H1 (cell line): ENCODE measurements at regions not wholly inside any gene's neighbourhood (a gene's known extent, or its start where the extent isn't known, plus 50 kb on each side); places are given as distances from the start of the nearest gene placed in this dataset.

ENCODE experiments used
- CTCF ChIA-PET: fragments of 300-600 bp; sonication (Branson Sonifier 250); formaldehyde crosslinking; loops from one replicate; lab custom pipeline; 2021; ENCODE audit not compliant: partially characterized antibody; lab: Charles Lee
- POLR2A ChIA-PET: fragments of 300-600 bp; sonication (Branson Sonifier 250); formaldehyde crosslinking; loops from one replicate; lab custom pipeline; 2021; ENCODE audit warnings: inconsistent platforms; ENCODE audit not compliant: partially characterized antibody; lab: Charles Lee
- DNase-seq, 2 experiments: peaks; one replicate each; pipeline versions ENCODE4 v3.0.0 to v3.0.0-alpha.2; 2010 to 2022; ENCODE audit warnings: low spot score in 2 of 2, low read depth in 1 of 2, mixed read lengths in 1 of 2
- FAIRE-seq: peaks from 2 replicates; lab custom pipeline; 2011; peaks lifted over from hg19 to GRCh38; lab: Jason Lieb, UNC
- H2AFZ ChIP-seq: 2 replicates; pipeline ENCODE4 v1.8.1; 2012; ENCODE audit warnings: low read length, inconsistent platforms
- H2AK5ac ChIP-seq: 2 replicates; pipeline ENCODE4 v1.6.1; 2013; ENCODE audit warnings: low read depth, low read length
- H2BK120ac ChIP-seq: replicated peaks from 2 replicates; pipeline ENCODE3; 2013; ENCODE audit warnings: low read depth, low read length, inconsistent platforms
- H2BK12ac ChIP-seq: 2 replicates; pipeline ENCODE4 v1.6.1; 2013; ENCODE audit warnings: low read depth, low read length
- H2BK15ac ChIP-seq: 2 replicates; pipeline ENCODE4 v1.6.1; 2013; ENCODE audit warnings: low read length
- H2BK20ac ChIP-seq: 2 replicates; pipeline ENCODE4 v1.6.1; 2013; ENCODE audit warnings: low read length
- H2BK5ac ChIP-seq: 2 replicates; pipeline ENCODE4 v1.6.1; 2013; ENCODE audit warnings: low read depth, low read length
- H3K14ac ChIP-seq: 2 replicates; pipeline ENCODE4 v1.6.1; 2013; ENCODE audit warnings: inconsistent platforms; ENCODE audit not compliant: insufficient read length
- H3K18ac ChIP-seq: 2 replicates; pipeline ENCODE4 v1.6.1; 2013; ENCODE audit warnings: low read length; ENCODE audit errors: extremely low read depth
- H3K23ac ChIP-seq: 2 replicates; pipeline ENCODE4 v1.6.1; 2013; ENCODE audit warnings: inconsistent platforms; ENCODE audit not compliant: insufficient read length
- H3K23me2 ChIP-seq: 2 replicates; pipeline ENCODE4 v1.6.1; 2013; ENCODE audit warnings: low read depth, low read length
- H3K27ac ChIP-seq: 2 replicates; pipeline ENCODE4 v1.6.1; 2011; ENCODE audit warnings: low read depth, low read length, inconsistent platforms
- H3K27me3 ChIP-seq, 4 experiments: replicated peaks in 1 of 4; 1 replicate in 1 of 4; 2 replicates in 3 of 4; pipeline versions ENCODE4 v1.6.1 to v1.8.1; 2011 to 2013; ENCODE audit warnings: low read length in 3 of 4, mild to moderate bottlenecking in 3 of 4, inconsistent platforms in 2 of 4, mixed read lengths in 2 of 4, moderate library complexity in 1 of 4; ENCODE audit not compliant: control insufficient read depth in 3 of 4, insufficient read depth in 3 of 4; ENCODE audit errors: extremely low read depth in 1 of 4
- H3K36me3 ChIP-seq, 4 experiments: 2 replicates each; pipeline versions ENCODE4 v1.6.1 to v1.8.1; 2011 to 2013; ENCODE audit warnings: mild to moderate bottlenecking in 4 of 4, low read length in 3 of 4, moderate library complexity in 2 of 4, control low read depth in 1 of 4, inconsistent platforms in 1 of 4; ENCODE audit not compliant: insufficient read depth in 4 of 4, control insufficient read depth in 2 of 4
- H3K4ac ChIP-seq: replicated peaks from 2 replicates; pipeline ENCODE3; 2013; ENCODE audit warnings: low read length, low read depth, mixed read lengths, inconsistent platforms; ENCODE audit not compliant: insufficient read length
- H3K4me1 ChIP-seq, 4 experiments: replicated peaks in 1 of 4; 1 replicate in 1 of 4; 2 replicates in 3 of 4; pipeline versions ENCODE4 v1.6.1 to v1.8.1; 2011 to 2013; ENCODE audit warnings: low read length in 3 of 4, inconsistent platforms in 2 of 4, mixed read lengths in 1 of 4; ENCODE audit not compliant: insufficient read depth in 4 of 4, control insufficient read depth in 3 of 4
- H3K4me2 ChIP-seq, 2 experiments: 2 replicates each; pipeline versions ENCODE4 v1.6.1 to v1.8.1; 2011 to 2013; ENCODE audit warnings: low read depth in 2 of 2, low read length in 2 of 2, control low read depth in 1 of 2, inconsistent platforms in 1 of 2, mild to moderate bottlenecking in 1 of 2; ENCODE audit not compliant: insufficient read depth in 1 of 2
- H3K4me3 ChIP-seq, 4 experiments: fragments of 200-600, 300-600 bp in 1 of 4; sonication (generic), shearing (Covaris generic), sonication (Bioruptor Twin) in 1 of 4; 2 replicates each; pipeline versions ENCODE4 v1.5.1 to v1.8.1; 2011 to 2016; ENCODE audit warnings: low read length in 4 of 4, low read depth in 3 of 4, control low read depth in 2 of 4, inconsistent platforms in 2 of 4, mild to moderate bottlenecking in 2 of 4, mixed read lengths in 1 of 4, moderate library complexity in 1 of 4; ENCODE audit not compliant: insufficient read depth in 2 of 4; ENCODE audit errors: extremely low read depth in 1 of 4
- H3K56ac ChIP-seq: replicated peaks from 2 replicates; pipeline ENCODE3; 2013; ENCODE audit warnings: low read depth, mild to moderate bottlenecking, mixed read lengths, low read length, inconsistent platforms; ENCODE audit not compliant: insufficient read length
- H3K79me1 ChIP-seq: 2 replicates; pipeline ENCODE4 v1.6.1; 2013; ENCODE audit warnings: low read depth, low read length, control low read depth
- H3K79me2 ChIP-seq, 2 experiments: 2 replicates each; pipeline versions ENCODE4 v1.6.1 to v1.8.1; 2012 to 2013; ENCODE audit warnings: low read length in 2 of 2, mild to moderate bottlenecking in 2 of 2, inconsistent platforms in 1 of 2; ENCODE audit not compliant: insufficient read depth in 2 of 2, control insufficient read depth in 1 of 2
- H3K9ac ChIP-seq, 4 experiments: replicated peaks in 1 of 4; 1 replicate in 1 of 4; 2 replicates in 3 of 4; pipeline versions ENCODE4 v1.6.1 to v1.8.1; 2011 to 2013; ENCODE audit warnings: low read depth in 3 of 4, low read length in 3 of 4, control low read depth in 2 of 4, mild to moderate bottlenecking in 2 of 4, moderate library complexity in 2 of 4, inconsistent platforms in 1 of 4; ENCODE audit errors: extremely low read depth in 1 of 4
- H3K9me3 ChIP-seq, 2 experiments: 2 replicates each; pipeline versions ENCODE4 v1.6.1 to v1.8.1; 2012 to 2013; ENCODE audit warnings: mild to moderate bottlenecking in 2 of 2, moderate library complexity in 2 of 2, control low read depth in 1 of 2, inconsistent platforms in 1 of 2, low read depth in 1 of 2, low read length in 1 of 2, mixed read lengths in 1 of 2; ENCODE audit not compliant: insufficient read depth in 2 of 2
- H4K20me1 ChIP-seq, 2 experiments: replicated peaks in 1 of 2; 2 replicates each; pipeline versions ENCODE3 to v1.8.1; 2011 to 2013; ENCODE audit warnings: inconsistent platforms in 2 of 2, low read length in 2 of 2, mild to moderate bottlenecking in 1 of 2; ENCODE audit not compliant: insufficient read depth in 2 of 2, control insufficient read depth in 1 of 2
- H4K5ac ChIP-seq: 2 replicates; pipeline ENCODE4 v1.6.1; 2013; ENCODE audit warnings: low read length, low read depth, mixed read lengths, inconsistent platforms; ENCODE audit not compliant: insufficient read length
- H4K8ac ChIP-seq: 2 replicates; pipeline ENCODE4 v1.8.0; 2013; ENCODE audit warnings: mild to moderate bottlenecking, moderate library complexity, low read length, inconsistent platforms; ENCODE audit not compliant: insufficient read depth; ENCODE audit errors: extremely low read depth
- H4K91ac ChIP-seq: replicated peaks from 2 replicates; pipeline ENCODE3; 2013; ENCODE audit warnings: low read length, mixed read lengths, inconsistent platforms; ENCODE audit not compliant: insufficient read length
- PHF8 ChIP-seq: fragments of 200-600 bp; sonication (generic); conservative IDR thresholded peaks from 2 replicates; pipeline ENCODE4 v1.7.1; 2012; ENCODE audit warnings: low read depth, mild to moderate bottlenecking, inconsistent platforms, low read length, moderate library complexity
- WGBS, 2 experiments: shearing (Covaris generic) in 1 of 2; methylation state at CpG; one replicate each; pipeline versions ENCODE4 v1.1.6 to v1.1.7; 2013 to 2015; ENCODE audit warnings: low lambda C conversion rate in 2 of 2, mixed read lengths in 2 of 2, inconsistent platforms in 1 of 2, low coverage in 1 of 2, missing lambda C conversion rate in 1 of 2; ENCODE audit not compliant: insufficient replicate concordance in 2 of 2, insufficient coverage in 1 of 2, insufficient read length in 1 of 2; ENCODE audit errors: extremely low coverage in 1 of 2, missing lambda C conversion rate in 1 of 2; 5-methylcytosine and 5-hydroxymethylcytosine counted together

DNA sequence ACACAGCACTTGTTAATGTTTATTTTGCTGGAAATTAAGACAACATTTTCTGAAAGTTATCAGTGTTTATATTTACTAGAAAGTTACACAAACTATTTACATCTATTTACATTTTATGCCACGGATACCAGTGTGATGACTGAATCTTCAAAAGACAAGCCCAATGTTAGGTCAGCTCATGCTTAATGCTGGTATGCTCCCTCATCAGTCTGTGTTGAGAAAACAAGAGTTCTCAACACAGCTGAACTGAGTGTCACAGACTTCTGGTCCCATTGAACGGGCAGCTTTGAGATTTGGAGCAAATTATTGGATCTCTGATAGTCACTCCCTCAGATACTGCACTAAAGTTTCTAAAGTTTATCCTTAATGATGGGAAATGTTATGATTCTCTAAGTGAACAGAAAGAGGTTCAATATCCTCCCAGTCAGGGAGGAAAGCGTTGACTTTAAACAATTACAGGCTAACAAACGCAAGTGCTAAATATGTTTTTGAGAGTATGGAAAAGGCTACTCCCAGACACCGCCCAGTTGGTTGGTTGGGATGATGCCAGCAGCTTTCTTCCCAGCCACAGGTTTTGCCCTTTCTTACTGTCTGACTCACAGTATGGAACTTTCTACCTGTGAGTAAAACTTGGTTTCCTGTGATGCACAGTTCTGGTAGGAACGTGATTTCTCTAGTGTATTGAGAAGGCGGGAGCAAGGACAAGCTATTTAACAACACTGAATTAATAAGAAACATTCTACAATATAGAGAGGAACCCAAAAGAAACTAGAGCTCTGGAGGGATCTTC, 1293.6 kb upstream of the TENM3 start:
- Histone ChIP-seq H3K23ac (no peak overlapping the region), H3K56ac (no peak overlapping the region), H3K79me2 (no peaks in the 10 kb centered on the region), H3K4ac (no peak overlapping the region), H3K4me3 (no peak overlapping the region), H2AFZ (no peak overlapping the region), H3K18ac (no peak overlapping the region), H2BK5ac (no peak overlapping the region), H2BK20ac (no peak overlapping the region), H2BK15ac (no peak overlapping the region), H2BK12ac (no peak overlapping the region), H4K5ac (no peak overlapping the region), H3K79me1 (no peaks in the 10 kb centered on the region), H3K14ac (no peak overlapping the region), H2BK120ac (no peak overlapping the region), H3K23me2 (no peaks in the 10 kb centered on the region), H3K27me3 (no peaks in the 10 kb centered on the region), H4K91ac (no peak overlapping the region), H3K9me3 (no peaks in the 10 kb centered on the region), H3K27ac (no peak overlapping the region), H4K20me1 (no peaks in the 10 kb centered on the region), H4K8ac (no peak overlapping the region), H3K36me3 (no peaks in the 10 kb centered on the region), H2AK5ac (no peak overlapping the region), H3K9ac (no peak overlapping the region), H3K4me1 (no peaks in the 10 kb centered on the region; a peak in 1 of 7 replicates), H3K4me2 (no peak overlapping the region)
- DNase-seq (no peak), FAIRE-seq (no peak)
- ChIA-PET POLR2A (no interaction called here), CTCF (interaction anchor here (0.6 to 2.5 kb wide), 3 partner anchors 40 to 286 kb away, joined by 3 to 6 read pairs (median 3); no protein-coding TSS in a partner anchor)
- no peak for TF ChIP-seq PHF8
- WGBS, 2 experiments, result 91% methylated on average over 7 of the region's 7 CpGs; no CpG with 5 or more reads in 1 of the 2 experiments
